GM18873 (cell line): ENCODE measurements at regions not wholly inside any gene's neighbourhood (a gene's known extent, or its start where the extent isn't known, plus 50 kb on each side); places are given as distances from the start of the nearest gene placed in this dataset.
A peak's percentile ranks its signal among the peaks of the same experiment; 100 is the strongest.
"Not testable (repeated sequence)": the region's sequence is repeated elsewhere in the genome, so short reads cannot be mapped to it uniquely, and the experiment has no call there.

Experiments used
- ATAC-seq: cut with Tn5 transposase; IDR thresholded peaks from one replicate; pipeline ENCODE4 v1.9.1; 2021; ENCODE audit warnings: mild to moderate bottlenecking, moderate library complexity, moderate number of reproducible peaks; ENCODE audit not compliant: unreplicated experiment, low FRiP score

- no peak for ATAC-seq
These were observed 165.5 kb upstream of the BET1 start for GRCh38 chr7:94169682-94170081.

- ATAC-seq = peak; percentile 90
These were observed 166.7 kb upstream of the BET1 start for GRCh38 chr7:94170836-94171235.

GRCh38 chr7:94173436-94173835, 169.3 kb upstream of the BET1 start:
- ATAC-seq = no peak

- ATAC-seq = no peak
These were observed 170.2 kb upstream of the BET1 start for GRCh38 chr7:94174375-94174774.

- ATAC-seq = no peak
These were observed 170.8 kb upstream of the BET1 start for GRCh38 chr7:94174956-94175355.

- no peak for ATAC-seq
These were observed 172.6 kb upstream of the BET1 start for GRCh38 chr7:94176694-94177200.

GRCh38 chr7:94177441-94177840, 173.3 kb upstream of the BET1 start:
- ATAC-seq = no peak

GRCh38 chr7:94178230-94178629, 174.1 kb upstream of the BET1 start:
- peak; percentile 97 for ATAC-seq

- ATAC-seq = no peak
These were observed 175.3 kb upstream of the BET1 start for GRCh38 chr7:94179466-94179865.

GRCh38 chr7:94182066-94182465, 177.9 kb upstream of the BET1 start:
- no peak for ATAC-seq

- no peak for ATAC-seq
These were observed 178.6 kb upstream of the BET1 start for GRCh38 chr7:94182721-94183120.

- no peak for ATAC-seq
These were observed 179.2 kb upstream of the BET1 start for GRCh38 chr7:94183289-94183749.

- ATAC-seq = no peak
These were observed 179.7 kb upstream of the BET1 start for GRCh38 chr7:94183891-94184290.

- ATAC-seq = no peak
These were observed 184.2 kb upstream of the BET1 start for GRCh38 chr7:94188350-94188749.

- ATAC-seq = no peak
These were observed 186.5 kb upstream of the BET1 start for GRCh38 chr7:94190599-94191061.

- ATAC-seq = not testable (repeated sequence)
These were observed 190.3 kb upstream of the BET1 start for GRCh38 chr7:94194426-94194825.

GRCh38 chr7:94195201-94195600, 191.0 kb upstream of the BET1 start:
- ATAC-seq = no peak

- no peak for ATAC-seq
These were observed 191.7 kb upstream of the BET1 start for GRCh38 chr7:94195813-94196212.

- ATAC-seq = no peak
These were observed 189.2 kb upstream of the COL1A2 start for GRCh38 chr7:94205529-94205928.

- ATAC-seq = no peak
These were observed 188.4 kb upstream of the COL1A2 start for GRCh38 chr7:94206295-94206694.

GRCh38 chr7:94212160-94212559, 182.5 kb upstream of the COL1A2 start:
- ATAC-seq = no peak

- no peak for ATAC-seq
These were observed 177.7 kb upstream of the COL1A2 start for GRCh38 chr7:94216944-94217461.

- ATAC-seq = no peak
These were observed 176.9 kb upstream of the COL1A2 start for GRCh38 chr7:94217766-94218165.
